HEK293 (cell line): ENCODE measurements at regions not wholly inside any gene's neighbourhood (a gene's known extent, or its start where the extent isn't known, plus 50 kb on each side); places are given as distances from the start of the nearest gene placed in this dataset.

ENCODE experiments used
- CTCF ChIA-PET: fragments of 350-600 bp; formaldehyde crosslinking; extraction: SDS; loops from one replicate; lab custom pipeline; 2021; ENCODE audit warnings: antibody characterized with exemption; lab: Yijun Ruan, JAX
- POLR2A ChIA-PET: fragments of 300-600 bp; formaldehyde crosslinking; extraction: SDS; loops from one replicate; lab custom pipeline; 2020; ENCODE audit warnings: antibody characterized with exemption, inconsistent platforms; lab: Yijun Ruan, JAX
- H3K27ac ChIP-seq: fragments of 200-500 bp; sonication (Bioruptor generic); 2 replicates; pipeline ENCODE4 v1.5.1; 2014; ENCODE audit warnings: low read depth, low read length, control low read depth, inconsistent platforms; ENCODE audit errors: extremely low read depth
- H3K36me3 ChIP-seq, 2 experiments: fragments of 200-500 bp in 1 of 2; sonication (Bioruptor generic) in 1 of 2; 1 replicate in 1 of 2; 2 replicates in 1 of 2; pipeline ENCODE4 v1.5.1; 2014 to 2017; ENCODE audit warnings: inconsistent platforms in 2 of 2, low read length in 2 of 2; ENCODE audit not compliant: control insufficient read depth in 2 of 2, insufficient read depth in 1 of 2
- H3K4me1 ChIP-seq: fragments of 200-500 bp; sonication (Bioruptor generic); 2 replicates; pipeline ENCODE4 v1.5.1; 2014; ENCODE audit warnings: mild to moderate bottlenecking, low read length, inconsistent platforms; ENCODE audit not compliant: control insufficient read depth, insufficient read depth
- H3K4me3 ChIP-seq: 2 replicates; pipeline ENCODE4 v1.5.1; 2011; ENCODE audit warnings: low read depth, mild to moderate bottlenecking, control low read depth, low read length, moderate library complexity
- H3K9me3 ChIP-seq: fragments of 200-500 bp; sonication (Bioruptor generic); 2 replicates; pipeline ENCODE4 v1.5.1; 2014; ENCODE audit warnings: low read depth, low read length, inconsistent platforms; ENCODE audit not compliant: control insufficient read depth, insufficient read depth
- KLF17 ChIP-seq: fragments of 450-650 bp; formaldehyde crosslinking; IDR thresholded peaks from 2 replicates; pipeline ENCODE4 v1.5.1; 2016; ENCODE audit warnings: missing biosample characterization, missing genetic modification characterization
- KLF8 ChIP-seq: fragments of 450-650 bp; formaldehyde crosslinking; IDR thresholded peaks from 2 replicates; pipeline ENCODE4 v1.5.1; 2016; ENCODE audit warnings: missing biosample characterization, missing genetic modification characterization
- KLF9 ChIP-seq: fragments of 450-650 bp; formaldehyde crosslinking; IDR thresholded peaks from 2 replicates; pipeline ENCODE4 v1.5.1; 2016; ENCODE audit warnings: missing biosample characterization, missing genetic modification characterization, low read depth
- PRDM10 ChIP-seq: fragments of 450-650 bp; formaldehyde crosslinking; IDR thresholded peaks from 2 replicates; pipeline ENCODE4 v1.5.1; 2016; ENCODE audit warnings: missing biosample characterization, missing genetic modification characterization
- REPIN1 ChIP-seq: fragments of 450-650 bp; formaldehyde crosslinking; IDR thresholded peaks from 2 replicates; pipeline ENCODE4 v1.5.1; 2017; ENCODE audit warnings: missing biosample characterization, missing genetic modification characterization, low read depth
- SP3 ChIP-seq: fragments of 450-650 bp; formaldehyde crosslinking; IDR thresholded peaks from 2 replicates; pipeline ENCODE4 v1.5.1; 2016; ENCODE audit warnings: missing biosample characterization, missing genetic modification characterization
- YY2 ChIP-seq: fragments of 450-650 bp; formaldehyde crosslinking; IDR thresholded peaks from 2 replicates; pipeline ENCODE4 v1.5.1; 2016; ENCODE audit warnings: missing biosample characterization, missing genetic modification characterization
- ZBTB48 ChIP-seq: fragments of 450-650 bp; formaldehyde crosslinking; IDR thresholded peaks from 2 replicates; pipeline ENCODE4 v1.5.1; 2016; ENCODE audit warnings: missing biosample characterization, missing genetic modification characterization
- ZFHX2 ChIP-seq: fragments of 450-650 bp; formaldehyde crosslinking; conservative IDR thresholded peaks from 2 replicates; pipeline ENCODE4 v1.5.1; 2016; ENCODE audit warnings: missing biosample characterization, missing genetic modification characterization
- ZFP37 ChIP-seq: fragments of 450-650 bp; formaldehyde crosslinking; IDR thresholded peaks from 2 replicates; pipeline ENCODE4 v1.5.1; 2016; ENCODE audit warnings: missing biosample characterization, missing genetic modification characterization
- ZNF138 ChIP-seq: fragments of 450-650 bp; formaldehyde crosslinking; IDR thresholded peaks from 2 replicates; pipeline ENCODE4 v1.5.1; 2016; ENCODE audit warnings: missing biosample characterization, missing genetic modification characterization, borderline replicate concordance
- ZNF148 ChIP-seq: fragments of 450-650 bp; formaldehyde crosslinking; IDR thresholded peaks from 2 replicates; pipeline ENCODE4 v1.5.0; 2017; ENCODE audit warnings: missing biosample characterization, missing genetic modification characterization, borderline replicate concordance
- ZNF223 ChIP-seq: fragments of 450-650 bp; formaldehyde crosslinking; IDR thresholded peaks from 2 replicates; pipeline ENCODE4 v1.5.1; 2016; ENCODE audit warnings: missing biosample characterization, missing genetic modification characterization
- ZNF274 ChIP-seq, 2 experiments: fragments of 200-500 bp in 1 of 2; fragments of 450-650 bp in 1 of 2; sonication (Bioruptor generic) in 1 of 2; formaldehyde crosslinking in 1 of 2; IDR thresholded peaks; 2 replicates each; pipeline versions ENCODE4 v1.5.1 to v1.6.1; 2014 to 2016; ENCODE audit warnings: borderline replicate concordance in 1 of 2, inconsistent platforms in 1 of 2, low read length in 1 of 2, missing biosample characterization in 1 of 2, missing genetic modification characterization in 1 of 2
- ZNF398 ChIP-seq: fragments of 450-650 bp; formaldehyde crosslinking; IDR thresholded peaks from 2 replicates; pipeline ENCODE4 v1.5.1; 2017; ENCODE audit warnings: missing biosample characterization, missing genetic modification characterization
- ZNF48 ChIP-seq: fragments of 450-650 bp; formaldehyde crosslinking; IDR thresholded peaks from 2 replicates; pipeline ENCODE4 v1.5.1; 2016; ENCODE audit warnings: missing biosample characterization, missing genetic modification characterization
- ZNF488 ChIP-seq: fragments of 450-650 bp; formaldehyde crosslinking; IDR thresholded peaks from 2 replicates; pipeline ENCODE4 v1.5.1; 2016; ENCODE audit warnings: missing biosample characterization, missing genetic modification characterization
- ZNF513 ChIP-seq: fragments of 450-650 bp; IDR thresholded peaks from 2 replicates; pipeline ENCODE4 v1.5.1; 2018; ENCODE audit warnings: missing biosample characterization, missing genetic modification characterization
- ZNF514 ChIP-seq: fragments of 450-650 bp; formaldehyde crosslinking; IDR thresholded peaks from 2 replicates; pipeline ENCODE4 v1.5.1; 2016; ENCODE audit warnings: missing biosample characterization, missing genetic modification characterization
- ZNF558 ChIP-seq: fragments of 450-650 bp; formaldehyde crosslinking; IDR thresholded peaks from 2 replicates; pipeline ENCODE4 v1.5.1; 2016; ENCODE audit warnings: missing biosample characterization, missing genetic modification characterization
- ZNF621 ChIP-seq: fragments of 450-650 bp; formaldehyde crosslinking; IDR thresholded peaks from 2 replicates; pipeline ENCODE4 v1.5.1; 2017; ENCODE audit warnings: missing biosample characterization, missing genetic modification characterization
- ZNF629 ChIP-seq: fragments of 450-650 bp; formaldehyde crosslinking; IDR thresholded peaks from 2 replicates; pipeline ENCODE4 v1.5.1; 2017; ENCODE audit warnings: missing biosample characterization, missing genetic modification characterization
- ZNF677 ChIP-seq: fragments of 450-650 bp; IDR thresholded peaks from 2 replicates; pipeline ENCODE4 v1.5.0; 2018; ENCODE audit warnings: missing biosample characterization, mild to moderate bottlenecking, missing genetic modification characterization, moderate library complexity
- ZSCAN23 ChIP-seq: fragments of 450-650 bp; formaldehyde crosslinking; IDR thresholded peaks from 2 replicates; pipeline ENCODE4 v1.5.1; 2016; ENCODE audit warnings: missing biosample characterization, missing genetic modification characterization

- H3K9me3 ChIP-seq, result no peaks in the 10 kb centered on the region
- H3K27ac ChIP-seq, result no peak overlapping the region
- no peak overlapping the region for H3K4me3 ChIP-seq
- no peaks in the 10 kb centered on the region for H3K36me3 ChIP-seq
- TF ChIP-seq ZNF48 (tag by site-specific recombination) (no peak), ZSCAN23 (tag by site-specific recombination) (no peak), ZNF621 (tag by site-specific recombination) (no peak), ZFHX2 (tag by site-specific recombination) (no peak), ZNF488 (tag by site-specific recombination) (no peak), ZNF223 (no peak), ZFP37 (tag by site-specific recombination) (no peak), ZNF148 (tag by site-specific recombination) (no peak), ZBTB48 (tag by site-specific recombination) (no peak), ZNF677 (tag by site-specific recombination) (no peak), ZNF513 (no peak), ZNF629 (tag by site-specific recombination) (no peak), KLF8 (tag by site-specific recombination) (no peak), ZNF274 (IDR thresholded peaks at IDR 0.05; ENCODE audit: low read length) (no peak), ZNF274 (tag by site-specific recombination; IDR thresholded peaks at IDR 0.05; ENCODE audit: borderline replicate concordance) (no peak), KLF9 (tag by site-specific recombination) (no peak), ZNF514 (tag by site-specific recombination) (no peak)
- TF ChIP-seq, all 188 proteins: peak for 0
- ChIA-PET POLR2A (no interaction called here), CTCF (no interaction called here)
- H3K4me1 ChIP-seq, result peaks cover 21% of the 10 kb centered on the region
Measured at GRCh38 chr6:134721060-134721405, 228.9 kb downstream of the ALDH8A1 start.

- Histone ChIP-seq H3K27ac (no peak overlapping the region), H3K4me3 (no peak overlapping the region), H3K36me3 (no peaks in the 10 kb centered on the region), H3K9me3 (no peaks in the 10 kb centered on the region), H3K4me1 (peaks cover 21% of the 10 kb centered on the region)
- POLR2A ChIA-PET, result no interaction called here
- CTCF ChIA-PET, result interaction anchor here (0.5 kb wide), 1 partner anchor 575 kb away, joined by 5 read pairs; no protein-coding TSS in a partner anchor
- no peak for TF ChIP-seq ZNF398 (tag by site-specific recombination)
- TF ChIP-seq REPIN1 (tag by site-specific recombination), result no peak
- no peak for TF ChIP-seq YY2 (tag by site-specific recombination)
- no peak for TF ChIP-seq PRDM10 (tag by site-specific recombination)
- no peak for TF ChIP-seq ZNF558 (tag by site-specific recombination)
- no peak for TF ChIP-seq KLF17 (tag by site-specific recombination)
- TF ChIP-seq SP3 (tag by site-specific recombination), result no peak
- no peak for TF ChIP-seq ZNF138 (tag by site-specific recombination)
- no peak for TF ChIP-seq KLF9 (tag by site-specific recombination)
Measured at GRCh38 chr6:134720353-134721059, 229.4 kb downstream of the ALDH8A1 start.
